OCI-LY1 (cell line): ENCODE measurements at regions not wholly inside any gene's neighbourhood (a gene's known extent, or its start where the extent isn't known, plus 50 kb on each side); places are given as distances from the start of the nearest gene placed in this dataset.

Experiments used
- H2AFZ ChIP-seq: fragments of 200-600 bp; sonication (generic), shearing (Covaris generic); 2 replicates; pipeline ENCODE4 v1.6.0; 2014; ENCODE audit warnings: antibody characterized with exemption, mild to moderate bottlenecking, low read length
- H3F3A ChIP-seq: fragments of 200-600 bp; sonication (generic), shearing (Covaris generic); 2 replicates; pipeline ENCODE4 v1.6.0; 2014; ENCODE audit warnings: mild to moderate bottlenecking, antibody characterized with exemption, low read length, moderate library complexity; ENCODE audit not compliant: insufficient read depth
- H3K27ac ChIP-seq: fragments of 200-600 bp; sonication (generic); 2 replicates; pipeline ENCODE4 v1.5.1; 2014; ENCODE audit warnings: low read length, mixed run types, mild to moderate bottlenecking, low read depth; ENCODE audit not compliant: poor library complexity, severe bottlenecking
- H3K27me3 ChIP-seq: fragments of 200-600 bp; sonication (generic); 2 replicates; pipeline ENCODE4 v1.6.0; 2014; ENCODE audit warnings: antibody characterized with exemption, mild to moderate bottlenecking, low read length, moderate library complexity; ENCODE audit not compliant: insufficient read depth
- H3K36me3 ChIP-seq: fragments of 200-600 bp; sonication (generic); 2 replicates; pipeline ENCODE4 v1.6.1; 2014; ENCODE audit warnings: mild to moderate bottlenecking, antibody characterized with exemption, low read length, moderate library complexity, mixed read lengths; ENCODE audit not compliant: insufficient read depth
- H3K4me1 ChIP-seq: fragments of 200-600 bp; sonication (generic); 2 replicates; pipeline ENCODE4 v1.5.1; 2014; ENCODE audit warnings: mild to moderate bottlenecking, low read length, moderate library complexity; ENCODE audit not compliant: insufficient read depth, severe bottlenecking
- H3K4me2 ChIP-seq: fragments of 200-600 bp; sonication (generic), shearing (Covaris generic); 2 replicates; pipeline ENCODE4 v1.6.1; 2014; ENCODE audit warnings: low read length
- H3K4me3 ChIP-seq: fragments of 200-600 bp; sonication (generic); 2 replicates; pipeline ENCODE4 v1.5.1; 2014; ENCODE audit warnings: low read length, low read depth, mild to moderate bottlenecking, mixed read lengths; ENCODE audit not compliant: poor library complexity, severe bottlenecking
- H3K79me2 ChIP-seq: fragments of 200-600 bp; shearing (Covaris generic); 2 replicates; pipeline ENCODE4 v1.6.1; 2016; ENCODE audit warnings: mixed run types, low read length, mixed read lengths; ENCODE audit not compliant: insufficient read depth
- H3K9ac ChIP-seq: fragments of 200-600 bp; sonication (generic), shearing (Covaris generic); 2 replicates; pipeline ENCODE4 v1.6.1; 2014; ENCODE audit warnings: mild to moderate bottlenecking, low read length, mixed read lengths
- H3K9me2 ChIP-seq: fragments of 200-600 bp; sonication (generic), shearing (Covaris generic); 2 replicates; pipeline ENCODE4 v1.6.1; 2014; ENCODE audit warnings: low read depth, mild to moderate bottlenecking, low read length, mixed read lengths
- H3K9me3 ChIP-seq: fragments of 200-600 bp; shearing (Covaris generic); 2 replicates; pipeline ENCODE4 v1.6.1; 2014; ENCODE audit warnings: low read length, mixed read lengths
- H4K20me1 ChIP-seq: fragments of 200-600 bp; sonication (generic), shearing (Covaris generic); 2 replicates; pipeline ENCODE4 v1.6.0; 2016; ENCODE audit warnings: mild to moderate bottlenecking, low read length; ENCODE audit not compliant: insufficient read depth
- EZH2 ChIP-seq: fragments of 200-600 bp; sonication (generic), shearing (Covaris generic); IDR thresholded peaks from 2 replicates; pipeline ENCODE4 v1.8.0; 2017; ENCODE audit warnings: borderline replicate concordance, mixed run types, mild to moderate bottlenecking, antibody characterized with exemption, low read length, moderate library complexity, mixed read lengths
- TF ChIP-seq, protein P1 (sequence below): fragments of 200-600 bp; sonication (generic), shearing (Covaris generic); IDR thresholded peaks from 2 replicates; pipeline ENCODE4 v1.5.1; 2017; ENCODE audit warnings: mild to moderate bottlenecking, antibody characterized with exemption, low read length, moderate library complexity, mixed read lengths

DNA sequence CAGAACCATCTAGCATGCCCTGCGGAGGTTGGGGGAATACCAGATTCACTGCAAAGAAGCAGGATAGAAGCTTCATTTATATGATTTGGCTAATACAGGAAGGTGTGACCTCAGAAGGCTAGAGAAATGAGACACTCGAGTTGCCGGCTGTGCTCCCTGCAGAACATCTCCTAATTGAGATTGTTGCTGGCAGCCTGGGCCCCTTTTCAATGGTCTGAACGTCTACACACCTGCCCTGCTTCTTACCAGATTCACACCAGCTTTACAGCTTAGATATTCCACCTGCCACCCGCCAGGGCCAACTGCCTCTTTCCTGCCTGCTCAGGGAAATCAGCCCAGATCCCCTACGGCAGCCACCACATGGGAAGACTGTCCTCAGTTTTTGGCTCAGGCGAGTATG, 475.3 kb upstream of the AUTS2 start:
- H3K9ac ChIP-seq: no peak overlapping the region
- H3F3A ChIP-seq: no peaks in the 10 kb centered on the region
- TF ChIP-seq, protein P1, sequence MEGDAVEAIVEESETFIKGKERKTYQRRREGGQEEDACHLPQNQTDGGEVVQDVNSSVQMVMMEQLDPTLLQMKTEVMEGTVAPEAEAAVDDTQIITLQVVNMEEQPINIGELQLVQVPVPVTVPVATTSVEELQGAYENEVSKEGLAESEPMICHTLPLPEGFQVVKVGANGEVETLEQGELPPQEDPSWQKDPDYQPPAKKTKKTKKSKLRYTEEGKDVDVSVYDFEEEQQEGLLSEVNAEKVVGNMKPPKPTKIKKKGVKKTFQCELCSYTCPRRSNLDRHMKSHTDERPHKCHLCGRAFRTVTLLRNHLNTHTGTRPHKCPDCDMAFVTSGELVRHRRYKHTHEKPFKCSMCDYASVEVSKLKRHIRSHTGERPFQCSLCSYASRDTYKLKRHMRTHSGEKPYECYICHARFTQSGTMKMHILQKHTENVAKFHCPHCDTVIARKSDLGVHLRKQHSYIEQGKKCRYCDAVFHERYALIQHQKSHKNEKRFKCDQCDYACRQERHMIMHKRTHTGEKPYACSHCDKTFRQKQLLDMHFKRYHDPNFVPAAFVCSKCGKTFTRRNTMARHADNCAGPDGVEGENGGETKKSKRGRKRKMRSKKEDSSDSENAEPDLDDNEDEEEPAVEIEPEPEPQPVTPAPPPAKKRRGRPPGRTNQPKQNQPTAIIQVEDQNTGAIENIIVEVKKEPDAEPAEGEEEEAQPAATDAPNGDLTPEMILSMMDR: no peak
- no peak for TF ChIP-seq EZH2
- H3K79me2 ChIP-seq: no peaks in the 10 kb centered on the region
- H3K27ac ChIP-seq: no peak overlapping the region
- no peaks in the 10 kb centered on the region for H3K36me3 ChIP-seq
- H3K4me2 ChIP-seq: no peak overlapping the region
- no peaks in the 10 kb centered on the region for H3K4me1 ChIP-seq
- H3K27me3 ChIP-seq: 0 out of 2 replicates have a peak, but pooled peaks cover 4% of the 10 kb centered on the region
- H2AFZ ChIP-seq: no peak overlapping the region
- H3K9me3 ChIP-seq: no peaks in the 10 kb centered on the region
- no peaks in the 10 kb centered on the region for H4K20me1 ChIP-seq
- no peak overlapping the region for H3K4me3 ChIP-seq
- no peaks in the 10 kb centered on the region for H3K9me2 ChIP-seq

DNA sequence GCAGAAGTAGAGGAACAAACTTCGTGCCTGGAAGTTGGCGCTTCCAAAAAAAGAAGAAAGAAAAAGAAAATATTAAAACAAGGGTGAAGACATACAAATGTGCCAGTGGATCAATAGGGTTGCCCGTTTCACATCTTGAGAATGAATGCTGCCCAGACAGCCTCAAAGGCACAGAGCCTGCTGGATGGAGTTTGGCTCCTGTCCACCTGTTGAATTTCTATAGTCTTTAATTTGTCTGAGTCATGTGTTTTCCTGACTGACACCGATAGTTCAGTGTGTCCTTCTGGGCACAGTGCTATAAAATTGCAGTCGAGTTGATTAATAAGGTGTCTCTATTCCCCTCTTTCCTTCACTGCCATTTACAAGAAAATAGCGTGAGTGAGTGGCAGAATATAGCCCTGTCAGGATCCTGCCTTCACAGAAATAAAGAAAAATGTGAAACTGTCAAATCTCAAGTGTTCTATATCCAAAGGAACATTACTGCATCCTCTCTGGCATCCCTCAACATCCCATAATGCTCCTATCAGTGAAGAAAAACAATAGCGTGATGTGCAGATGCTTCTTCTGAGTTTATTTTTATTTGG, 471.3 kb upstream of the AUTS2 start:
- H3K9ac ChIP-seq: no peak overlapping the region
- H2AFZ ChIP-seq: no peak overlapping the region
- H4K20me1 ChIP-seq: no peaks in the 10 kb centered on the region
- H3K4me1 ChIP-seq: no peaks in the 10 kb centered on the region
- no peaks in the 10 kb centered on the region for H3F3A ChIP-seq
- no peaks in the 10 kb centered on the region for H3K79me2 ChIP-seq
- H3K9me2 ChIP-seq: no peaks in the 10 kb centered on the region
- no peaks in the 10 kb centered on the region for H3K9me3 ChIP-seq
- TF ChIP-seq, protein P1: no peak
- no peak for TF ChIP-seq EZH2
- no peak overlapping the region for H3K27ac ChIP-seq
- no peak overlapping the region for H3K4me3 ChIP-seq
- no peak overlapping the region for H3K4me2 ChIP-seq
- no peaks in the 10 kb centered on the region for H3K36me3 ChIP-seq
- peaks cover 4% of the 10 kb centered on the region; the same call in 1 of the 2 replicates for H3K27me3 ChIP-seq

DNA sequence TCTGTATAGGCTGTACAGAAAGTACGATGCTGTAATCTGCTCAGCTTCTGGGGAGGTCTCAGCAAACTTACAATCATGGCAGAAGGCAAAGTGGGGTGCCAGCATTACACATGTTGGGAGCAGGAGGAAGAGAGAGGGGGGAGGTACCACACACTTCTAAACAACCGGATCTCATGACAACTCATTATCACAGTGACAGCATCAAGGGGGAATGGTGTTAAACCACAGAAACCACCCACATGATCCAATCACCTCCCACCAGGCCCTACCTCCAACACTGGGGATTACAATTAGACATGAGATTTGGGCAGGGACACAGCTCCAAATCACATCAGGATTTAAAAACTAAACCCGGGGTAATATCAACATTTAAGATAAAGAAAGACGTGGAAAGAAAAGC, 468.8 kb upstream of the AUTS2 start:
- TF ChIP-seq, protein P1: no peak
- TF ChIP-seq EZH2: no peak
- Histone ChIP-seq H3K4me1 (no peaks in the 10 kb centered on the region), H3K79me2 (no peaks in the 10 kb centered on the region), H3K4me2 (no peak overlapping the region), H3K36me3 (no peaks in the 10 kb centered on the region), H3K4me3 (no peak overlapping the region), H3K9ac (no peak overlapping the region), H3K9me3 (no peaks in the 10 kb centered on the region), H3F3A (no peaks in the 10 kb centered on the region), H2AFZ (no peak overlapping the region), H3K27ac (no peak overlapping the region), H4K20me1 (no peaks in the 10 kb centered on the region), H3K27me3 (no peaks in the 10 kb centered on the region; the same call in 1 of the 2 replicates), H3K9me2 (no peaks in the 10 kb centered on the region)
